RWPE2 (cell line): ENCODE measurements at regions not wholly inside any gene's neighbourhood (a gene's known extent, or its start where the extent isn't known, plus 50 kb on each side); places are given as distances from the start of the nearest gene placed in this dataset.
A peak's percentile ranks its signal among the peaks of the same experiment; 100 is the strongest.

Experiments
- ATAC-seq: fragments of 200-7000 bp; cut with Tn5 transposase; 3 replicates; pipeline ENCODE4 v1.9.1; 2021; ENCODE audit warnings: low read depth
- DNase-seq: peaks from one replicate; pipeline ENCODE4 v3.0.0-alpha.2; 2020; ENCODE audit warnings: low spot score
- H3K27ac ChIP-seq: fragments of 450-650 bp; 2 replicates; pipeline ENCODE4 v1.5.1; 2017; ENCODE audit warnings: mild to moderate bottlenecking; ENCODE audit not compliant: poor library complexity, severe bottlenecking
- H3K27me3 ChIP-seq: fragments of 250-450 bp; sonication (Bioruptor Pico); 2 replicates; pipeline ENCODE4 v1.5.1; 2021; ENCODE audit warnings: mild to moderate bottlenecking, moderate library complexity; ENCODE audit not compliant: insufficient read depth, poor library complexity, severe bottlenecking
- H3K36me3 ChIP-seq: fragments of 250-450 bp; sonication (Bioruptor Pico); 2 replicates; pipeline ENCODE4 v1.5.1; 2020; ENCODE audit warnings: low read depth, mild to moderate bottlenecking, moderate library complexity
- H3K4me1 ChIP-seq: fragments of 250-450 bp; sonication (Bioruptor Pico); 2 replicates; pipeline ENCODE4 v1.5.1; 2021; ENCODE audit warnings: mild to moderate bottlenecking, moderate library complexity; ENCODE audit not compliant: insufficient read depth, poor library complexity, severe bottlenecking
- H3K4me3 ChIP-seq: fragments of 250-450 bp; sonication (Bioruptor Pico); 2 replicates; pipeline ENCODE4 v1.5.1; 2021; ENCODE audit warnings: mild to moderate bottlenecking, moderate library complexity; ENCODE audit not compliant: severe bottlenecking
- H3K9me3 ChIP-seq: fragments of 250-450 bp; sonication (Bioruptor Pico); 2 replicates; pipeline ENCODE4 v1.5.1; 2021; ENCODE audit warnings: mild to moderate bottlenecking, moderate library complexity; ENCODE audit not compliant: severe bottlenecking
- CTCF ChIP-seq: fragments of 450-650 bp; IDR thresholded peaks from one replicate; pipeline ENCODE4 v1.5.1; 2017; ENCODE audit warnings: mild to moderate bottlenecking, moderate library complexity; ENCODE audit not compliant: poor library complexity, severe bottlenecking

- Histone ChIP-seq H3K9me3 (no peaks in the 10 kb centered on the region), H3K36me3 (no peaks in the 10 kb centered on the region), H3K27ac (no peak overlapping the region), H3K27me3 (no peaks in the 10 kb centered on the region), H3K4me1 (no peaks in the 10 kb centered on the region), H3K4me3 (no peak overlapping the region)
- no peak for TF ChIP-seq CTCF
- no peak for DNase-seq
- ATAC-seq, result no peak
Observed at GRCh38 chr12:18983854-18984253, 145.7 kb upstream of the PLEKHA5 start.

GRCh38 chr12:18990856-18991255 lies 138.7 kb upstream of the PLEKHA5 start:
- Histone ChIP-seq H3K9me3 (no peaks in the 10 kb centered on the region), H3K27ac (no peak overlapping the region), H3K27me3 (no peaks in the 10 kb centered on the region), H3K36me3 (no peaks in the 10 kb centered on the region), H3K4me3 (no peak overlapping the region), H3K4me1 (no peaks in the 10 kb centered on the region)
- ATAC-seq (no peak), DNase-seq (no peak)
- TF ChIP-seq CTCF, result no peak

DNA sequence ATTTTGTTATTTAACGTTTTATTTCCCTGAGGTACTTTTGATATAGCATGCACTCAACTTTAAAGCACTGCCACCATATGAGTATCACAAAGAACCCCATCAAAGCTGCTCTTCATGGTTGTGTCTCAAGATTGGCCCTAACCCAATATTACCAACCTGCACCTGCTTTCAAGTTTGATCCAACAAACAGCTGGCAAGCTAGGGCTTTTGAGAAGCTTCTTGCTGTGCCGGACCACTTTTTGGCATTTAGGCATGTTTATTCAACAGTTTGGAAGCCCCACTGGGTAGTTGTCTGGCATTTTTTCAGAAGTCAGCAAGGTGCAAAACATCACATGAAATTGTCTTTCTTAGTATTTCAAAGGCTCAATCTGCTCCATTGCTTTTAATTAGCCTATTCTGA lies 137.2 kb upstream of the PLEKHA5 start:
- DNase-seq (no peak), ATAC-seq (no peak)

DNA sequence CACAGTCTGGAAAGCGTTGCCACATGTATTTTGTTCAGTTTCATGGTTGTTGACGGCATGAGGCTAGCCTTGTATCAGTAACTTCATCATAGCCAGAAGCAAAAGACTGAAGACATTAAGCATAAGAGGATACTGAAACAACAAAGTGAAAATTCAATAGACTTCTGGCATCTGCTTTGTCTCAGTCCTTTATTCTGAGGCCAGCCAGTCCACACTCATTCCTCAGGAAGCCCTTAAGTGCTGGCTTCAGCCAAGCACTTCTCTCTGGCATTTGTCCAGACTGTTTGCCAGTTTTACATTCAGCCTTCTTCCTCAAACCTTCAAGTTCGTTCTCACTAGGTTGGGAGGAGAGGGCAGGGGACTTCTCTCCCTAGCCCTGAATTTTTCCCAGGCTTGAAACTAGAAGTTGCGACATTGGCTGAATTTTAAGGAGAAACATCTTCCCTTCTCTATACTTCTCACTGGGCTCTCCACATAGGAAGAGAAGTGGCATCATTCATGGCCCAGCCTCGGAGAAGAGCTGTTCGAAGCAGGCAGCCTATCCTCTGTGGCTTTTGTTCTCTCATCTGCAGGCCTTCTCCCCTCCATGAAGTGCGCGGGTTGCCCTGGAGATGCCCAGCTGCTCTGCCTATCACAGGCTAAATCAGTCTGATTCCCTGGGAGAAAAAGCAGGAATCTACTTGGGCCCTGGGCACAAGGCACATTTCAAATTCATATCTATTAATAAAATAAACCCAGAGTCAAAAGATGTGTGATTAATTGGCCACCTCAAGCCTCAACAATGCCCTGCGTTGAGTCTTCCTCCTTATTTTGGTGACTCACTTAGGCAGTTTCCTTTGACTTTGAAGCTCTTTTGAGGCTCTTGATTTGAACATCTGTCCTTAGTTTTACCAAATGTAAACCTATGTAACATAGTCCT lies 130.9 kb upstream of the PLEKHA5 start:
- H3K9me3 ChIP-seq, result no peaks in the 10 kb centered on the region
- no peak for DNase-seq
- peak; percentile 80 for ATAC-seq

More for the DNA sequence above, 137.2 kb upstream of the PLEKHA5 start:
- Histone ChIP-seq H3K9me3 (no peaks in the 10 kb centered on the region), H3K27ac (no peak overlapping the region), H3K36me3 (no peaks in the 10 kb centered on the region), H3K27me3 (no peaks in the 10 kb centered on the region), H3K4me3 (no peak overlapping the region), H3K4me1 (no peaks in the 10 kb centered on the region)
- no peak for TF ChIP-seq CTCF

More for the DNA sequence above, 130.9 kb upstream of the PLEKHA5 start:
- Histone ChIP-seq H3K4me1 (peaks cover 14% of the 10 kb centered on the region), H3K27me3 (no peaks in the 10 kb centered on the region), H3K4me3 (no peak overlapping the region), H3K36me3 (no peaks in the 10 kb centered on the region), H3K27ac (peak overlapping the region; percentile 65)
- no peak for TF ChIP-seq CTCF
